Progenitor cell of endocrine pancreas (in vitro differentiated cells): ENCODE measurements at regions not wholly inside any gene's neighbourhood (a gene's known extent, or its start where the extent isn't known, plus 50 kb on each side); places are given as distances from the start of the nearest gene placed in this dataset.

Experiments
- DNase-seq: peaks from one replicate; pipeline ENCODE4 v3.0.0; 2021; ENCODE audit warnings: low spot score; ENCODE audit not compliant: unreplicated experiment
- H3K27ac Mint-ChIP-seq: 2 replicates; pipeline ENCODE4 v1.8.0; 2021; ENCODE audit warnings: mild to moderate bottlenecking, moderate library complexity, mixed read lengths
- H3K27me3 Mint-ChIP-seq: 2 replicates; pipeline ENCODE4 v1.8.0; 2021; ENCODE audit warnings: mixed read lengths
- H3K36me3 Mint-ChIP-seq: 2 replicates; pipeline ENCODE4 v1.8.0; 2022; ENCODE audit warnings: mixed read lengths; ENCODE audit not compliant: insufficient read depth
- H3K4me1 Mint-ChIP-seq: 2 replicates; pipeline ENCODE4 v1.8.0; 2021; ENCODE audit warnings: low read depth, mixed read lengths
- H3K4me3 Mint-ChIP-seq: 2 replicates; pipeline ENCODE4 v1.8.0; 2021; ENCODE audit warnings: low read depth, mild to moderate bottlenecking, moderate library complexity, mixed read lengths
- H3K9me3 Mint-ChIP-seq: 2 replicates; pipeline ENCODE4 v1.8.0; 2021; ENCODE audit warnings: low read depth, mixed read lengths
- TF ChIP-seq, protein P1 (sequence below): fragments of 200-600 bp; sonication (generic); IDR thresholded peaks from one replicate; pipeline ENCODE4 v1.5.0; 2021; ENCODE audit warnings: antibody characterized with exemption, mild to moderate bottlenecking; ENCODE audit not compliant: unreplicated experiment

DNA sequence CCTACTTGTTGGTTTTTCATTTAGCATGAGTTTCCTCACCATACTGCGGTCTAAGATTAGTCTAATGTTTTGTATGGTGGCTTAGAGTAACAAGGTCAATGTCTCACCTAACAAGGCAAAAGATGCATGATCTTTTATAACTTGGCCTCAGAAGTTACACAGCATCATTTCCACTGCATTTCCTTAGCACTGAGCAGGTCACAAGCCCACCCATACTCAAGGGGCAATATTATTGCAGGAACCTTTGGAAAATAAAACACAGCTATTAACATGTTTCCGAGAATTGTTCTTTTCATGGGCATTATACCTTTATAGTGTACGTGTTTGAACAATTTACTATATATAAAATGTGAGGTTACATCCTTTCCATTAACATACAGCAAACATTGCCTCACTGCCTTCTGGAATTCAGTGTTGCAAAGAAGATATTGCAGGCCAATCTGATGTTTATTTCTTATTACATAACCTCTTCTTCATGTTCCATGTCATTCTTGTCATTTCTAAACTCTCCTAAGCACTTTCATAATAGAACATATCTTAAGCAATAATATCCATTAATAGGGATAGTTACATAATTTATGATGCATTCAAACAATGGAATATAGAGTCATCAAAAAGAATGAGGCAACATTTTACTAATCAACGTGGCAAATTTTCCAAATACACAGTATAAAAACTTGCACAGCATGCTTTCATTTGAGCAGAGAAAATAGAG, 153.8 kb downstream of the AREG start:
- Mint-ChIP-seq H3K9me3 (peaks cover 14% of the 10 kb centered on the region), H3K4me1 (no peaks in the 10 kb centered on the region), H3K27me3 (no peaks in the 10 kb centered on the region), H3K4me3 (no peak overlapping the region), H3K27ac (no peak overlapping the region), H3K36me3 (peaks cover 2% of the 10 kb centered on the region)
- no peak for DNase-seq
- TF ChIP-seq, protein P1, sequence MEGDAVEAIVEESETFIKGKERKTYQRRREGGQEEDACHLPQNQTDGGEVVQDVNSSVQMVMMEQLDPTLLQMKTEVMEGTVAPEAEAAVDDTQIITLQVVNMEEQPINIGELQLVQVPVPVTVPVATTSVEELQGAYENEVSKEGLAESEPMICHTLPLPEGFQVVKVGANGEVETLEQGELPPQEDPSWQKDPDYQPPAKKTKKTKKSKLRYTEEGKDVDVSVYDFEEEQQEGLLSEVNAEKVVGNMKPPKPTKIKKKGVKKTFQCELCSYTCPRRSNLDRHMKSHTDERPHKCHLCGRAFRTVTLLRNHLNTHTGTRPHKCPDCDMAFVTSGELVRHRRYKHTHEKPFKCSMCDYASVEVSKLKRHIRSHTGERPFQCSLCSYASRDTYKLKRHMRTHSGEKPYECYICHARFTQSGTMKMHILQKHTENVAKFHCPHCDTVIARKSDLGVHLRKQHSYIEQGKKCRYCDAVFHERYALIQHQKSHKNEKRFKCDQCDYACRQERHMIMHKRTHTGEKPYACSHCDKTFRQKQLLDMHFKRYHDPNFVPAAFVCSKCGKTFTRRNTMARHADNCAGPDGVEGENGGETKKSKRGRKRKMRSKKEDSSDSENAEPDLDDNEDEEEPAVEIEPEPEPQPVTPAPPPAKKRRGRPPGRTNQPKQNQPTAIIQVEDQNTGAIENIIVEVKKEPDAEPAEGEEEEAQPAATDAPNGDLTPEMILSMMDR = no peak

DNA sequence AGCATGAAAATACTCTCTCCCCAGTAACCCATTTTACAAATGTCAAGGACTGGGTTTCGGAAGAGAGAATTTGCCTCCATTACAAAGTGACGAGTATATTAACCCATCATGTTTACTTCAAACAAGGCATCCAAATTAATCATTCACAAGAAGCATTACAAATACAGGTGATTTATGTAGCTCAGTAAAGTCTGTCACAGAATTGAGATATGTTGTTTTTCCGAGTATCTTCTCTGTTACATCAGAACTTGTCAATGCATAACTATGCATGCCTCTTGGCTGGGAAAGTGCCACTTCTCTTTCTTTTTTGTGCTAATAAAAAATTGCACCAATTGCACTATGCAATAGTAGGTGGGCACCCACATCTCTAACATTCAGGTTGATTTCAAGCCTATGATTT, 158.2 kb downstream of the AREG start:
- H3K27ac Mint-ChIP-seq = no peak overlapping the region
- H3K27me3 Mint-ChIP-seq = no peaks in the 10 kb centered on the region
- no peaks in the 10 kb centered on the region for H3K36me3 Mint-ChIP-seq
- no peak overlapping the region for H3K4me3 Mint-ChIP-seq
- DNase-seq = no peak
- H3K4me1 Mint-ChIP-seq = peaks cover 6% of the 10 kb centered on the region
- TF ChIP-seq, protein P1 = no peak
- H3K9me3 Mint-ChIP-seq = peaks cover 7% of the 10 kb centered on the region

DNA sequence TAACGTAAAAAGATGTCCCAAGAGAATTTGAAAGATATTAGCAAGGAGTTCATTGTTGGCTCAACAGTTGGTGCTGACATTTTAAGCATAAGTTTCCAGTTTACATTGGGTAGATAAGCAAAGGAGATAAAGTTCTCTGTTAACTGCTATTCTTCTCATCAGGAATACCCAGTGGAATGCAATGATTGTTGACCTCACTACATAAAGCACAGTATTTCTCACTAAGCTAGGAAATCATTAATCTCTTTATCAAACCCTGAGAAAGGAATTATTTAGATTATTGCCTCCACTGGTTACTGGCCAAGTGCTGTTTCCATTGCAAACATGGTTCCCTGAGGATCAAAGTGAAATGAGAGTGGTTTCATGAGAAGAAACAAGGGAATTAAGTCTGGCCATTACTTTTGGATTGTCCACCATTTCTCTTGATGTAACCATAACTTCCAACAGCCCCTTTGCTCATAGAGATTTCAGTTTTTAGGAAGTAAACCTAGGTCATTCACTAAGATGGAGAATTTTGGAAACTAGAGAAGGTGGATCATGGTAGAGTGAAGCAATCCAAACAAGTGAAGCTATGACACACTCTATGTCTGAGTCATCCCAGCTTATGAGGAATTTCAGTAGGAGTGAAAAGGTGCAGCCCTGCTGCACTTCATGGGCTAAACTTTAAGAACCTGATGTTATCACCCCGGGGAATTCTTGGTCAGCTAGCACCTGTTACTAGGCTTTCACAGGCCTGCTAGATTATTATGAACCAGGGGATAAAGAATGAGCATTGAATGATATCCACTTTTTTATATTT, 163.4 kb downstream of the AREG start:
- H3K27ac Mint-ChIP-seq = peak overlapping the region; percentile 74
- TF ChIP-seq, protein P1 = no peak
- DNase-seq = no peak
- H3K27me3 Mint-ChIP-seq = no peaks in the 10 kb centered on the region
- H3K36me3 Mint-ChIP-seq = no peaks in the 10 kb centered on the region
- H3K4me3 Mint-ChIP-seq = no peak overlapping the region
- H3K4me1 Mint-ChIP-seq = peaks cover 9% of the 10 kb centered on the region
- peaks cover 7% of the 10 kb centered on the region for H3K9me3 Mint-ChIP-seq

DNA sequence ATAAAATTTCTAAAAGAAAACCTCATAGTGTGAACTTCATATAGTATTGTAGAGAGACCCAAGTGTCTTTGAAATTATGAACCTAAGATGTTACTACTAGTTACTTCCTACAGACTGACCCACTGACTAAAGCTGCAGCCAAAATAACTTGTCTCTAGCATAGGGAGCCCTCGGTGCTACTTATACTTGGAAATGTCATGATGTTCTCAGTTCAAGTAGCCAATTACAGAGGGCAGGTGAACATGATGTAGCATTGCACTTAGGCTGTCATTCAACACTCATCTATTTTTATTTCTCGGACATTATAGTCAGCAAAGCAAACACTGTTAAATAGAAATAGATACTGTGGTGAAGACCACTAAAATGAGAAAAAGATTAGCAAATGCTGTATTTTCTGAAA, 165.6 kb downstream of the AREG start:
- Mint-ChIP-seq H3K4me1 (peaks cover 9% of the 10 kb centered on the region), H3K27me3 (no peaks in the 10 kb centered on the region), H3K4me3 (no peak overlapping the region), H3K9me3 (peaks cover 7% of the 10 kb centered on the region), H3K27ac (no peak overlapping the region), H3K36me3 (no peaks in the 10 kb centered on the region)
- TF ChIP-seq, protein P1 = no peak
- no peak for DNase-seq

DNA sequence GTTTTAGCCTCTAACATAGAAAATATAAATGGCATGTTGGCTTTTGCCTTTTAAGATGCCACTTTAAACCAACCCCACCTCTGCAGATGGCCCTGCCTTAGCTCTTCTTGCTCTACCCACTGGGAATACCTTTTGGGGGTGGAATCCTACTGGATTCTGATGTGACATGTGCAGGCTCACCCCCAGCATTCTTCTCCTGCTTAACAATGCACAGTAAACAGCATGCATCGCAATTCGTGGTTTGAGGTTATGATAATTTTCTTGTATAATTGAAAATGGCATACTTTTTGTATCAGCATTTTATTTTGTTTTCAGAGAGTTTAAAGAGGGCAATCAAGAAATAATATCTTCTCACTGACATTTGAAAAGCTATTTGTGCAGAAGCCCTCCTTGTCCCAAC, 167.9 kb downstream of the AREG start:
- Mint-ChIP-seq H3K27ac (no peak overlapping the region), H3K4me3 (no peak overlapping the region), H3K27me3 (peaks cover 3% of the 10 kb centered on the region), H3K4me1 (peaks cover 7% of the 10 kb centered on the region), H3K36me3 (no peaks in the 10 kb centered on the region), H3K9me3 (peaks cover 13% of the 10 kb centered on the region)
- TF ChIP-seq, protein P1 = no peak
- DNase-seq = no peak
